Heart left ventricle (tissue), 16 donors: ENCODE measurements at regions not wholly inside any gene's neighbourhood (a gene's known extent, or its start where the extent isn't known, plus 50 kb on each side); places are given as distances from the start of the nearest gene placed in this dataset.

Experiments
- ATAC-seq, 4 donors: fragments of 200-7000 bp; cut with Tn5 transposase; one replicate each; pipeline ENCODE4 v1.9.1; 2020 to 2022; ENCODE audit warnings: moderate library complexity in 4 of 4, mild to moderate bottlenecking in 3 of 4, moderate number of reproducible peaks in 1 of 4
- DNase-seq, 5 donors: peaks; one replicate each; pipeline ENCODE4 v3.0.0-alpha.2; 2020
- H3K27ac ChIP-seq, 12 donors: fragments of 200-600 bp; sonication (generic) in 4 of 12; one replicate each; pipeline versions ENCODE4 v1.5.0 to v1.8.0; 2016 to 2022; ENCODE audit warnings: mild to moderate bottlenecking in 2 of 12
- H3K27me3 ChIP-seq, 9 donors: fragments of 200-600 bp; sonication (generic) in 2 of 9; one replicate each; pipeline versions ENCODE4 v1.5.1 to v1.8.0; 2016 to 2022; ENCODE audit warnings: mild to moderate bottlenecking in 3 of 9
- H3K36me3 ChIP-seq, 9 donors: fragments of 200-600 bp; sonication (generic) in 2 of 9; one replicate each; pipeline versions ENCODE4 v1.5.0 to v1.8.0; 2018 to 2022; ENCODE audit warnings: mild to moderate bottlenecking in 2 of 9
- H3K4me1 ChIP-seq, 12 donors: fragments of 200-600 bp; sonication (generic) in 4 of 12; one replicate each; pipeline versions ENCODE4 v1.5.0 to v1.8.0; 2016 to 2022; ENCODE audit warnings: mild to moderate bottlenecking in 3 of 12
- H3K4me3 ChIP-seq, 12 donors: fragments of 200-600 bp; sonication (generic) in 4 of 12; one replicate each; pipeline versions ENCODE4 v1.5.0 to v1.8.0; 2017 to 2022; ENCODE audit warnings: mild to moderate bottlenecking in 9 of 12, moderate library complexity in 4 of 12
- H3K9me3 ChIP-seq, 12 donors: fragments of 200-600 bp; sonication (generic) in 4 of 12; one replicate each; pipeline versions ENCODE4 v1.5.0 to v1.8.0; 2016 to 2022; ENCODE audit warnings: mild to moderate bottlenecking in 1 of 12
- CTCF ChIP-seq, 12 donors: fragments of 200-600 bp; sonication (generic) in 4 of 12; IDR thresholded peaks; one replicate each; pipeline versions ENCODE4 v1.5.0 to v1.8.0; 2018 to 2022; ENCODE audit warnings: antibody characterized with exemption in 12 of 12, mild to moderate bottlenecking in 5 of 12
- POLR2A ChIP-seq, 2 donors: fragments of 450-650 bp; IDR thresholded peaks; one replicate each; pipeline ENCODE4 v1.6.1; 2017; ENCODE audit warnings: antibody characterized with exemption in 2 of 2, mild to moderate bottlenecking in 2 of 2, moderate library complexity in 2 of 2
- WGBS, 4 donors: extraction: QIAGEN DNeasy Blood & Tissue Kit in 2 of 4; methylation state at CpG; one replicate each; pipeline versions ENCODE4 v1.1.5 to v1.1.7; 2013 to 2018; 5-methylcytosine and 5-hydroxymethylcytosine counted together
- intact Hi-C, 10 donors: fragments of 100-400 bp; cut with DNase I; formaldehyde crosslinking; loops; one replicate each; pipeline versions ENCODE4 v1.11.1 to v1.14.2; 2022
- donor health status: ischemic (EF 13 %, LVEDD 7.1; RV severe dilation, severe dysfunction).
- donor health status: healthy with polysubstance abuse.
- donor health status: DM: no; HTN: yes; CAD: no.
- donor health status: DM: no; HTN: no; CAD: no.
- donor health status: ischemic (EF 25% LVEDD 6.9; RV normal size, moderate dysfunction).
- donor health status: ischemic (EF 25% LVEDD 5.7; RV mildly dilated, moderate dysfunction).
- donor health status: healthy.
- donor health status: DM: yes; HTN: yes; CAD: no.
- donor health status: ischemic (EF 35%, LVEDD 5.7; RV mildly dilated, moderate dysfunction).
- donor health status: nonischemic (EF 11% LVEDD 7.7; RV severe dilation, severe dysfunction).
- donor health status: DM: yes; HTN: yes; CAD: no.
- donor health status: PGD.
- donor health status: ischemic (EF 29% LVEDD 5.4; RV normal size, mild dysfunction).
- donor health status: nonischemic (EF 23%, LVEDD 6.1; RV moderate dilation, normal function).

GRCh38 chr3:78112291-78113010 is 1072.6 kb downstream of the ROBO2 start:
- peaks cover 0 to 20% (median 7%) of the 10 kb centered on the region in 12 donors for H3K4me1 ChIP-seq
- H3K9me3 ChIP-seq: no peaks in the 10 kb centered on the region
- no peak overlapping the region for H3K27ac ChIP-seq
- DNase-seq (no peak), ATAC-seq (peak in 2 of 4 donors; percentile 22 to 47)
- intact Hi-C loops: no loop called here
- H3K4me3 ChIP-seq: no peak overlapping the region
- TF ChIP-seq POLR2A (IDR thresholded peaks at IDR 0.05) (no peak), CTCF (IDR thresholded peaks at IDR 0.05) (no peak)
- no peaks in the 10 kb centered on the region for H3K27me3 ChIP-seq
- H3K36me3 ChIP-seq: no peaks in the 10 kb centered on the region
- WGBS, 4 donors: 78 to 83% (median 80%) methylated on average over 5 of the region's 5 CpGs

- Histone ChIP-seq H3K27ac (no peak overlapping the region), H3K4me1 (peaks cover 0 to 18% (median 7%) of the 10 kb centered on the region in 12 donors), H3K9me3 (peaks cover 0 to 6% (median 0%) of the 10 kb centered on the region in 12 donors), H3K4me3 (no peak overlapping the region), H3K27me3 (no peaks in the 10 kb centered on the region), H3K36me3 (no peaks in the 10 kb centered on the region)
- WGBS, 4 donors: 74 to 88% (median 82%) methylated on average over 1 of the region's 1 CpG
- DNase-seq (no peak), ATAC-seq (no peak)
- intact Hi-C loops: no loop called here
- TF ChIP-seq POLR2A (IDR thresholded peaks at IDR 0.05) (no peak), CTCF (IDR thresholded peaks at IDR 0.05) (no peak)
Observed at GRCh38 chr3:78115983-78116382, 1076.1 kb downstream of the ROBO2 start.

- DNase-seq (peak in 1 of 5 donors; percentile 29), ATAC-seq (peak in 3 of 4 donors; percentile 20 to 68 (median 30))
- no peak overlapping the region for H3K4me3 ChIP-seq
- intact Hi-C loops: no loop called here
- H3K9me3 ChIP-seq: peaks cover 0 to 6% (median 0%) of the 10 kb centered on the region in 12 donors
- 65 to 74% (median 70%) methylated on average over 2 of the region's 2 CpGs for WGBS, 4 donors
- H3K27ac ChIP-seq: no peak overlapping the region
- H3K4me1 ChIP-seq: peaks cover 0 to 13% (median 4%) of the 10 kb centered on the region in 12 donors
- H3K36me3 ChIP-seq: no peaks in the 10 kb centered on the region
- no peak for TF ChIP-seq CTCF (IDR thresholded peaks at IDR 0.05)
- no peaks in the 10 kb centered on the region for H3K27me3 ChIP-seq
Observed at GRCh38 chr3:78116874-78117273, 1077.0 kb downstream of the ROBO2 start.

GRCh38 chr3:78123058-78123457 is 1083.2 kb downstream of the ROBO2 start:
- Histone ChIP-seq H3K27me3 (no peaks in the 10 kb centered on the region), H3K4me1 (no peaks in the 10 kb centered on the region), H3K4me3 (no peak overlapping the region), H3K27ac (no peak overlapping the region), H3K36me3 (no peaks in the 10 kb centered on the region), H3K9me3 (peaks cover 0 to 6% (median 0%) of the 10 kb centered on the region in 12 donors)
- 80 to 87% (median 83%) methylated on average over 1 of the region's 1 CpG for WGBS, 4 donors
- TF ChIP-seq POLR2A (IDR thresholded peaks at IDR 0.05) (no peak), CTCF (IDR thresholded peaks at IDR 0.05) (no peak)
- DNase-seq (no peak), ATAC-seq (no peak)
- intact Hi-C loops: no loop called here
